ENCODE measurements at regions not wholly inside any gene's neighbourhood (a gene's known extent, or its start where the extent isn't known, plus 50 kb on each side); places are given as distances from the start of the nearest gene placed in this dataset.

- Histone ChIP-seq H3K36me3 (no peaks in the 10 kb centered on the region), H3K27me3 (no peaks in the 10 kb centered on the region), H3K9me3 (replicated peaks in 1 of 11) (no peaks in the 10 kb centered on the region), H4K20me1 (no peaks in the 10 kb centered on the region), H3K27ac (no peak overlapping the region), H3K9ac (no peak overlapping the region), H3K4me3 (no peak overlapping the region), H3K4me1 (peaks cover 0 to 9% (median 0%) of the 10 kb centered on the region in 10 experiments; a peak in 1 of 20 replicates), H3K4me2 (peak overlapping the region in 2 of 11 experiments; percentile 29 to 35; a peak in 2 of 22 replicates)
- no peak for TF ChIP-seq Cebpa-rat (IDR thresholded peaks at IDR 0.05)
Observed at GRCh38 chr6:91852252-91852651, 1265.4 kb upstream of the MAP3K7 start.

DNA sequence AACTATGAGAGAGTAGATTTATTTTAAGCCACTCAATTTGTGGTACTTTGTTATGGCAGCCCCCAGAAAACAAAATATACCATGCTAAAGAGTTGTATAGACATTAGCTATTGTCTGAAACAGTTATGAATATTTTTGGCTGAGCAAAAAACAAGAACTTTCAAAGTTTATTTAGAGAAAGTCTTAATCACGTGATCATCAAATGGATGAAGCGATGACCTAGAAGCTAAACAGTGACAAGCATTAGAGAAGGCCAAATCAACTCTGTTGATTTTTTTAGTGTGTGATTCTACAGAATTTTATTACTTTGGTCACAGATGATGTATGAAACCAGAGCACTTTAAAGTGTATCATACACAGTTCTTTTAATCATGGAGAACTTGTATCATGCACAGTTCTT lies 1247.9 kb upstream of the MAP3K7 start:
- Histone ChIP-seq H3K4me1 (no peaks in the 10 kb centered on the region), H3K27me3 (no peaks in the 10 kb centered on the region), H3K36me3 (no peaks in the 10 kb centered on the region), H4K20me1 (no peaks in the 10 kb centered on the region), H3K4me3 (no peak overlapping the region), H3K9ac (no peak overlapping the region), H3K27ac (no peak overlapping the region), H3K9me3 (replicated peaks in 1 of 11) (no peaks in the 10 kb centered on the region), H3K4me2 (no peak overlapping the region)
- TF ChIP-seq Cebpa-rat (IDR thresholded peaks at IDR 0.05), result no peak

- Histone ChIP-seq H3K4me2 (no peak overlapping the region), H3K9me3 (replicated peaks in 1 of 11) (no peaks in the 10 kb centered on the region)
Observed at GRCh38 chr6:91827151-91827550, 1240.3 kb upstream of the MAP3K7 start.

GRCh38 chr6:91826128-91826527 lies 1239.3 kb upstream of the MAP3K7 start:
- no peaks in the 10 kb centered on the region for H3K36me3 ChIP-seq
- no peak overlapping the region for H3K27ac ChIP-seq
- no peaks in the 10 kb centered on the region for H3K4me1 ChIP-seq
- no peaks in the 10 kb centered on the region for H3K27me3 ChIP-seq
- H3K4me2 ChIP-seq, result no peak overlapping the region
- no peak overlapping the region for H3K9ac ChIP-seq
- no peak overlapping the region for H3K4me3 ChIP-seq
- H4K20me1 ChIP-seq, result no peaks in the 10 kb centered on the region
- H3K9me3 ChIP-seq (replicated peaks in 1 of 11), result no peaks in the 10 kb centered on the region
- TF ChIP-seq Cebpa-rat (IDR thresholded peaks at IDR 0.05), result no peak

More at GRCh38 chr6:91827151-91827550, 1240.3 kb upstream of the MAP3K7 start:
- Histone ChIP-seq H3K27ac (no peak overlapping the region), H3K4me1 (no peaks in the 10 kb centered on the region), H3K27me3 (no peaks in the 10 kb centered on the region), H3K4me3 (no peak overlapping the region), H3K9ac (no peak overlapping the region), H3K36me3 (no peaks in the 10 kb centered on the region), H4K20me1 (no peaks in the 10 kb centered on the region)
- TF ChIP-seq Cebpa-rat (IDR thresholded peaks at IDR 0.05), result no peak

GRCh38 chr6:91824331-91824730 lies 1237.5 kb upstream of the MAP3K7 start:
- Histone ChIP-seq H3K4me2 (no peak overlapping the region), H3K27ac (no peak overlapping the region), H3K9ac (no peak overlapping the region), H3K9me3 (replicated peaks in 1 of 11) (no peaks in the 10 kb centered on the region), H3K4me1 (no peaks in the 10 kb centered on the region), H3K4me3 (no peak overlapping the region), H4K20me1 (no peaks in the 10 kb centered on the region), H3K36me3 (no peaks in the 10 kb centered on the region), H3K27me3 (no peaks in the 10 kb centered on the region)
- no peak for TF ChIP-seq Cebpa-rat (IDR thresholded peaks at IDR 0.05)

- Histone ChIP-seq H3K9me3 (replicated peaks in 1 of 11) (no peaks in the 10 kb centered on the region), H4K20me1 (no peaks in the 10 kb centered on the region), H3K4me3 (no peak overlapping the region), H3K27me3 (no peaks in the 10 kb centered on the region), H3K9ac (no peak overlapping the region), H3K36me3 (no peaks in the 10 kb centered on the region), H3K4me1 (no peaks in the 10 kb centered on the region), H3K27ac (no peak overlapping the region), H3K4me2 (no peak overlapping the region)
- no peak for TF ChIP-seq Cebpa-rat (IDR thresholded peaks at IDR 0.05)
Observed at GRCh38 chr6:91822581-91822980, 1235.7 kb upstream of the MAP3K7 start.

GRCh38 chr6:91816335-91816734 lies 1229.5 kb upstream of the MAP3K7 start:
- no peak overlapping the region for H3K4me2 ChIP-seq
- no peak overlapping the region for H3K9ac ChIP-seq
- H4K20me1 ChIP-seq, result no peaks in the 10 kb centered on the region
- H3K27me3 ChIP-seq, result no peaks in the 10 kb centered on the region
- H3K4me3 ChIP-seq, result no peak overlapping the region
- H3K9me3 ChIP-seq (replicated peaks in 1 of 11), result no peaks in the 10 kb centered on the region
- H3K36me3 ChIP-seq, result no peaks in the 10 kb centered on the region
- H3K27ac ChIP-seq, result no peak overlapping the region
- no peak for TF ChIP-seq Cebpa-rat (IDR thresholded peaks at IDR 0.05)
- no peaks in the 10 kb centered on the region for H3K4me1 ChIP-seq

DNA sequence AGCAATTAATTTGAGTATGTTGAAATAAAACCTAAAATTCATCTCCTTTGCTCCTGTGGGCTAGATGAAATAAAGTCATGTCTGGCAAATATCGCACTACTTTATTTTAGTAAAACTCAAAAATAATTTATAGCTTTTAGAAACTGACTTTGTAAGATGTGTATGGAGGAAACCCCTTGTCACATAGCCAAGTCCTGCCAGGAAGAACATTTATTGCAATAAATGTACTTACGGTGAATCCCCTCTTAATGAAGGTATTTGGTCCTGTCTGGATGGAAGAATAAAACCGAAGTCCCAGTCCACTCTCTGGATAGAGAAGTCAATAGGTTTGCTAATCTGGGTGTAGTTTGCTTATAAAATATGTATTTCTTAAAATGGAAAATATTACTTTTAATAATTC lies 1226.8 kb upstream of the MAP3K7 start:
- Histone ChIP-seq H3K36me3 (no peaks in the 10 kb centered on the region), H3K9me3 (replicated peaks in 1 of 11) (no peaks in the 10 kb centered on the region), H4K20me1 (no peaks in the 10 kb centered on the region), H3K4me1 (no peaks in the 10 kb centered on the region), H3K4me3 (no peak overlapping the region), H3K27ac (no peak overlapping the region), H3K9ac (no peak overlapping the region), H3K4me2 (no peak overlapping the region), H3K27me3 (no peaks in the 10 kb centered on the region)
- no peak for TF ChIP-seq Cebpa-rat (IDR thresholded peaks at IDR 0.05)

GRCh38 chr6:91812596-91813274 lies 1225.9 kb upstream of the MAP3K7 start:
- Histone ChIP-seq H3K9ac (no peak overlapping the region), H3K9me3 (replicated peaks in 1 of 11) (no peaks in the 10 kb centered on the region), H3K4me2 (no peak overlapping the region), H3K4me1 (no peaks in the 10 kb centered on the region), H3K27ac (no peak overlapping the region), H4K20me1 (no peaks in the 10 kb centered on the region), H3K27me3 (no peaks in the 10 kb centered on the region), H3K36me3 (no peaks in the 10 kb centered on the region), H3K4me3 (no peak overlapping the region)
- no peak for TF ChIP-seq Cebpa-rat (IDR thresholded peaks at IDR 0.05)

GRCh38 chr6:91804981-91805380 lies 1218.1 kb upstream of the MAP3K7 start:
- Histone ChIP-seq H3K9ac (no peak overlapping the region), H3K27ac (no peak overlapping the region), H4K20me1 (no peaks in the 10 kb centered on the region), H3K4me1 (no peaks in the 10 kb centered on the region), H3K9me3 (replicated peaks in 1 of 11) (no peaks in the 10 kb centered on the region), H3K27me3 (no peaks in the 10 kb centered on the region), H3K4me3 (no peak overlapping the region), H3K4me2 (no peak overlapping the region), H3K36me3 (no peaks in the 10 kb centered on the region)
- TF ChIP-seq Cebpa-rat (IDR thresholded peaks at IDR 0.05), result no peak

All from BLaER1 treated with 17β-estradiol and CSF1 and Interleukin-3, amounts not matched to agents 10 nM and 100 nM (cell line).